A673 (cell line): ENCODE measurements at regions not wholly inside any gene's neighbourhood (a gene's known extent, or its start where the extent isn't known, plus 50 kb on each side); places are given as distances from the start of the nearest gene placed in this dataset.

Source experiments
- EZH2 ChIP-seq: fragments of 200-600 bp; sonication (generic); IDR thresholded peaks from 2 replicates; pipeline ENCODE4 v1.6.1; 2017; ENCODE audit warnings: borderline replicate concordance, low read depth, mild to moderate bottlenecking, mixed read lengths, antibody characterized with exemption, low read length; ENCODE audit not compliant: poor library complexity, severe bottlenecking
- TF ChIP-seq, protein P1 (sequence below): fragments of 300-800, 200-600 bp; sonication (generic); conservative IDR thresholded peaks from 2 replicates; pipeline ENCODE4 v1.5.1; 2017; ENCODE audit warnings: low read depth, mild to moderate bottlenecking, antibody characterized with exemption, low read length, moderate library complexity, mixed read lengths

DNA sequence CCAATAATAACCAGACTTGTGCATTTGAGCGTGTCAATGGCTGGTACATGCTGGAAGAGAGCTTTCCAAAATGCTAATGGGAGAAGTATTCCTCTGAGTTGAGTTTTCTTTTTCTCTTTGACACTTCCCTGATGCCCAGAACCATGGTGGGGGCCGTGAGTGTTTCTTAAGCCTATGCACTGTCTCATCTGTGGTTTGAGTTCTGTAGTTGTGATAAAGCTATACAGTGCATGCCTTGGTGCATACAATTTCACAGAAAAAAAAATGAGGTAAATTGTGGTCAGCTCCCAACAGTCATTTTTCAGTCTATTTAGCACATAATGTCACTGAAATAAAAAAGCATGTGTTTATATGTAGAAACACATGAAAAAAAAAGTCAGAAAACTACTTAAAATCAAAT is 204.8 kb downstream of the HDGFL1 start:
- TF ChIP-seq, protein P1, sequence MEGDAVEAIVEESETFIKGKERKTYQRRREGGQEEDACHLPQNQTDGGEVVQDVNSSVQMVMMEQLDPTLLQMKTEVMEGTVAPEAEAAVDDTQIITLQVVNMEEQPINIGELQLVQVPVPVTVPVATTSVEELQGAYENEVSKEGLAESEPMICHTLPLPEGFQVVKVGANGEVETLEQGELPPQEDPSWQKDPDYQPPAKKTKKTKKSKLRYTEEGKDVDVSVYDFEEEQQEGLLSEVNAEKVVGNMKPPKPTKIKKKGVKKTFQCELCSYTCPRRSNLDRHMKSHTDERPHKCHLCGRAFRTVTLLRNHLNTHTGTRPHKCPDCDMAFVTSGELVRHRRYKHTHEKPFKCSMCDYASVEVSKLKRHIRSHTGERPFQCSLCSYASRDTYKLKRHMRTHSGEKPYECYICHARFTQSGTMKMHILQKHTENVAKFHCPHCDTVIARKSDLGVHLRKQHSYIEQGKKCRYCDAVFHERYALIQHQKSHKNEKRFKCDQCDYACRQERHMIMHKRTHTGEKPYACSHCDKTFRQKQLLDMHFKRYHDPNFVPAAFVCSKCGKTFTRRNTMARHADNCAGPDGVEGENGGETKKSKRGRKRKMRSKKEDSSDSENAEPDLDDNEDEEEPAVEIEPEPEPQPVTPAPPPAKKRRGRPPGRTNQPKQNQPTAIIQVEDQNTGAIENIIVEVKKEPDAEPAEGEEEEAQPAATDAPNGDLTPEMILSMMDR, result no peak
- TF ChIP-seq EZH2, result no peak
